GM12878 (cell line): ENCODE measurements at regions not wholly inside any gene's neighbourhood (a gene's known extent, or its start where the extent isn't known, plus 50 kb on each side); places are given as distances from the start of the nearest gene placed in this dataset.

ENCODE experiments used
- CEBPB ChIP-seq, 2 experiments: fragments of 150-350 bp in 1 of 2; IDR thresholded peaks; 2 replicates each; pipeline ENCODE4 v1.6.1; 2012 to 2014; ENCODE audit warnings: low read depth in 2 of 2, low read length in 2 of 2, borderline replicate concordance in 1 of 2, inconsistent platforms in 1 of 2
- CREB1 ChIP-seq: IDR thresholded peaks from 2 replicates; pipeline ENCODE4 v1.6.1; 2012; ENCODE audit warnings: low read depth, mild to moderate bottlenecking, inconsistent platforms
- EZH2 ChIP-seq: IDR thresholded peaks from 2 replicates; pipeline ENCODE4 v1.6.1; 2012; ENCODE audit warnings: low read depth, mild to moderate bottlenecking, control low read depth, inconsistent platforms, low read length, borderline replicate concordance; ENCODE audit not compliant: control insufficient read depth
- FOS ChIP-seq: IDR thresholded peaks from 3 replicates; pipeline ENCODE4 v1.6.1; 2011; ENCODE audit warnings: borderline replicate concordance; ENCODE audit not compliant: insufficient read length; ENCODE audit errors: extremely low read depth
- RB1 ChIP-seq: fragments of 450-650 bp; formaldehyde crosslinking; IDR thresholded peaks from 2 replicates; pipeline ENCODE4 v1.6.1; 2017; ENCODE audit warnings: mild to moderate bottlenecking, borderline replicate concordance
- SUZ12 ChIP-seq: fragments of 200-600 bp; sonication (generic); IDR thresholded peaks from one replicate; pipeline ENCODE4 v1.6.1; 2018; ENCODE audit warnings: antibody characterized with exemption, mild to moderate bottlenecking; ENCODE audit not compliant: unreplicated experiment
- TF ChIP-seq, protein P1 (sequence below), 3 experiments: IDR thresholded peaks in 2 of 3; conservative IDR thresholded peaks in 1 of 3; 2 replicates each; pipeline ENCODE4 v1.5.1; 2011; ENCODE audit warnings: low read depth in 3 of 3, low read length in 3 of 3, mild to moderate bottlenecking in 3 of 3, control low read depth in 2 of 3, moderate library complexity in 2 of 3, inconsistent platforms in 1 of 3, mixed read lengths in 1 of 3; ENCODE audit not compliant: control insufficient read depth in 2 of 3, insufficient read depth in 1 of 3; ENCODE audit errors: extremely low read depth in 1 of 3

DNA sequence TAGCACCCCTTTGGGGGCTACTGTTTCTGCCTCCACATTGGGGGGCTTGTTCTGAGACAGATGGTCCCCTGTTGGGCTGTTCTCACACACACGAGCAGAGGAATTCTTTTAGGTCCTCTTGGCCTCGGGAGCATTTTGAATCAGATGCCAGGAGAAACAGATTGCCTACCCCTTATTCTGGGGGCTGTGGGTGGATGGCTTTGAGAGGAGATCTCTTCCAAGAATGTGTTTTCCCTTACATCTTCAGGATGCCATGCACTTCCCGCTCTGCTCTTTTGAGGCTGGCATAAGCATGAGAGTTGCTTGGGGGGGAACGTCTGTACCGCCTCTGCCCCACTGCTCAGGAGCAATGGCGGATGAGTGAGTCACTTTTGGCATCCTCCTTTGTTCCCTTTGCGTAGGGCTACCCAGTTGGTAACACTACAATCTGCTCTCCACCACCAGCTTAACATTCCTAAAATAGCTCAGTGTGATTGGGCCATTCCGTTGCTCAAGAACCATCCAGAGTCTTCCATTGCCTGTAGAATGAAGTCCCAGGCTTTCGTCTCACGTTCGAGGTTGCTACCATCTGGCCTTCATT, 154.4 kb downstream of the RPLP1 start:
- no peak for TF ChIP-seq SUZ12
- no peak for TF ChIP-seq RB1
- TF ChIP-seq FOS, result no peak
- TF ChIP-seq CREB1, result no peak
- no peak for TF ChIP-seq CEBPB (IDR thresholded peaks at IDR 0.05; ENCODE audit: borderline replicate concordance in 1 of 2, low read depth in 2 of 2, low read length in 2 of 2)
- TF ChIP-seq EZH2, result no peak
- TF ChIP-seq, protein P1, sequence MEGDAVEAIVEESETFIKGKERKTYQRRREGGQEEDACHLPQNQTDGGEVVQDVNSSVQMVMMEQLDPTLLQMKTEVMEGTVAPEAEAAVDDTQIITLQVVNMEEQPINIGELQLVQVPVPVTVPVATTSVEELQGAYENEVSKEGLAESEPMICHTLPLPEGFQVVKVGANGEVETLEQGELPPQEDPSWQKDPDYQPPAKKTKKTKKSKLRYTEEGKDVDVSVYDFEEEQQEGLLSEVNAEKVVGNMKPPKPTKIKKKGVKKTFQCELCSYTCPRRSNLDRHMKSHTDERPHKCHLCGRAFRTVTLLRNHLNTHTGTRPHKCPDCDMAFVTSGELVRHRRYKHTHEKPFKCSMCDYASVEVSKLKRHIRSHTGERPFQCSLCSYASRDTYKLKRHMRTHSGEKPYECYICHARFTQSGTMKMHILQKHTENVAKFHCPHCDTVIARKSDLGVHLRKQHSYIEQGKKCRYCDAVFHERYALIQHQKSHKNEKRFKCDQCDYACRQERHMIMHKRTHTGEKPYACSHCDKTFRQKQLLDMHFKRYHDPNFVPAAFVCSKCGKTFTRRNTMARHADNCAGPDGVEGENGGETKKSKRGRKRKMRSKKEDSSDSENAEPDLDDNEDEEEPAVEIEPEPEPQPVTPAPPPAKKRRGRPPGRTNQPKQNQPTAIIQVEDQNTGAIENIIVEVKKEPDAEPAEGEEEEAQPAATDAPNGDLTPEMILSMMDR (IDR thresholded peaks at IDR 0.05 in 2 of 3, conservative IDR thresholded peaks at IDR 0.05 in 1 of 3; ENCODE audit: control insufficient read depth in 2 of 3, extremely low read depth in 1 of 3, insufficient read depth in 1 of 3, low read depth in 3 of 3, low read length in 3 of 3), result no peak
